ENCODE measurements at regions not wholly inside any gene's neighbourhood (a gene's known extent, or its start where the extent isn't known, plus 50 kb on each side); places are given as distances from the start of the nearest gene placed in this dataset.

DNA sequence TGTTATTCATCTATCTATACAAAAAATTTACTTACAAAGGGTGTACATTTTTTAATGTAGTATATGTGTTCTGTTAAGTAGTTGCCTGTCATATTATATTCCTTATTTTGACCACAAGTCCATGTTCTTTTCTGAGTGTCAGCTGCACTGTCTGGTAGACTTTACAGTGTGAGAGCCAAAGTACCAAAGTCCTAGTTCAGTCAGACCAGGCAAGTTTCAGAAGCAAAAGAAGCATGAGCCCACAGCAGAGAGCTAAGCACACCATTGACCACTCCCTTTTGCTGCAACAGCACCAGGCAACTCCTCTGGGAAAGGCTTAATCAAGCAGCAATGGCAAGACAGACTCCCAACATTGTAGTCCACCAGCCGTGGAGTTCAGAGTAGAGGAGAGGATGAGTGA is 631.9 kb upstream of the PKN2 start:
- TF ChIP-seq, protein P1, sequence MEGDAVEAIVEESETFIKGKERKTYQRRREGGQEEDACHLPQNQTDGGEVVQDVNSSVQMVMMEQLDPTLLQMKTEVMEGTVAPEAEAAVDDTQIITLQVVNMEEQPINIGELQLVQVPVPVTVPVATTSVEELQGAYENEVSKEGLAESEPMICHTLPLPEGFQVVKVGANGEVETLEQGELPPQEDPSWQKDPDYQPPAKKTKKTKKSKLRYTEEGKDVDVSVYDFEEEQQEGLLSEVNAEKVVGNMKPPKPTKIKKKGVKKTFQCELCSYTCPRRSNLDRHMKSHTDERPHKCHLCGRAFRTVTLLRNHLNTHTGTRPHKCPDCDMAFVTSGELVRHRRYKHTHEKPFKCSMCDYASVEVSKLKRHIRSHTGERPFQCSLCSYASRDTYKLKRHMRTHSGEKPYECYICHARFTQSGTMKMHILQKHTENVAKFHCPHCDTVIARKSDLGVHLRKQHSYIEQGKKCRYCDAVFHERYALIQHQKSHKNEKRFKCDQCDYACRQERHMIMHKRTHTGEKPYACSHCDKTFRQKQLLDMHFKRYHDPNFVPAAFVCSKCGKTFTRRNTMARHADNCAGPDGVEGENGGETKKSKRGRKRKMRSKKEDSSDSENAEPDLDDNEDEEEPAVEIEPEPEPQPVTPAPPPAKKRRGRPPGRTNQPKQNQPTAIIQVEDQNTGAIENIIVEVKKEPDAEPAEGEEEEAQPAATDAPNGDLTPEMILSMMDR (IDR thresholded peaks at IDR 0.05; ENCODE audit: low read length), result no peak
- TF ChIP-seq EZH2 (IDR thresholded peaks at IDR 0.05; ENCODE audit: borderline replicate concordance, low read length), result no peak

All from OCI-LY1 (cell line).